Skin of body (tissue), 1 donor: ENCODE measurements at regions not wholly inside any gene's neighbourhood (a gene's known extent, or its start where the extent isn't known, plus 50 kb on each side); places are given as distances from the start of the nearest gene placed in this dataset. TPM values are rescaled to one million over a fixed set of nuclear protein-coding genes. Genes with fewer than 3 reads are reported as not detected.

Source experiments
- small RNA-seq: library from RNA; depleted of rRNA; stranded (forward); fragments of <200 nt; gene quantifications from one replicate; pipeline ENCODE3, GENCODE V24; 2014; ENCODE audit warnings: low replicate concordance

Small RNAs in the stretch of these regions (small RNA-seq; reads per million reads assigned to genes)
- gene AL158828.1: not detected
- 1.3 reads per million, percentile 82 among the genes with 10 or more reads in this experiment for gene RNU2-36P
